H1 (cell line): ENCODE measurements at regions not wholly inside any gene's neighbourhood (a gene's known extent, or its start where the extent isn't known, plus 50 kb on each side); places are given as distances from the start of the nearest gene placed in this dataset.

Experiments used
- CTCF ChIA-PET: fragments of 300-600 bp; sonication (Branson Sonifier 250); formaldehyde crosslinking; loops from one replicate; lab custom pipeline; 2021; ENCODE audit not compliant: partially characterized antibody; lab: Charles Lee
- POLR2A ChIA-PET: fragments of 300-600 bp; sonication (Branson Sonifier 250); formaldehyde crosslinking; loops from one replicate; lab custom pipeline; 2021; ENCODE audit warnings: inconsistent platforms; ENCODE audit not compliant: partially characterized antibody; lab: Charles Lee
- DNase-seq, 2 experiments: peaks; one replicate each; pipeline versions ENCODE4 v3.0.0 to v3.0.0-alpha.2; 2010 to 2022; ENCODE audit warnings: low spot score in 2 of 2, low read depth in 1 of 2, mixed read lengths in 1 of 2
- FAIRE-seq: peaks from 2 replicates; lab custom pipeline; 2011; peaks lifted over from hg19 to GRCh38; lab: Jason Lieb, UNC
- H2AFZ ChIP-seq: 2 replicates; pipeline ENCODE4 v1.8.1; 2012; ENCODE audit warnings: low read length, inconsistent platforms
- H2AK5ac ChIP-seq: 2 replicates; pipeline ENCODE4 v1.6.1; 2013; ENCODE audit warnings: low read depth, low read length
- H2BK120ac ChIP-seq: replicated peaks from 2 replicates; pipeline ENCODE3; 2013; ENCODE audit warnings: low read depth, low read length, inconsistent platforms
- H2BK12ac ChIP-seq: 2 replicates; pipeline ENCODE4 v1.6.1; 2013; ENCODE audit warnings: low read depth, low read length
- H2BK15ac ChIP-seq: 2 replicates; pipeline ENCODE4 v1.6.1; 2013; ENCODE audit warnings: low read length
- H2BK20ac ChIP-seq: 2 replicates; pipeline ENCODE4 v1.6.1; 2013; ENCODE audit warnings: low read length
- H2BK5ac ChIP-seq: 2 replicates; pipeline ENCODE4 v1.6.1; 2013; ENCODE audit warnings: low read depth, low read length
- H3K14ac ChIP-seq: 2 replicates; pipeline ENCODE4 v1.6.1; 2013; ENCODE audit warnings: inconsistent platforms; ENCODE audit not compliant: insufficient read length
- H3K18ac ChIP-seq: 2 replicates; pipeline ENCODE4 v1.6.1; 2013; ENCODE audit warnings: low read length; ENCODE audit errors: extremely low read depth
- H3K23ac ChIP-seq: 2 replicates; pipeline ENCODE4 v1.6.1; 2013; ENCODE audit warnings: inconsistent platforms; ENCODE audit not compliant: insufficient read length
- H3K23me2 ChIP-seq: 2 replicates; pipeline ENCODE4 v1.6.1; 2013; ENCODE audit warnings: low read depth, low read length
- H3K27ac ChIP-seq: 2 replicates; pipeline ENCODE4 v1.6.1; 2011; ENCODE audit warnings: low read depth, low read length, inconsistent platforms
- H3K27me3 ChIP-seq, 4 experiments: replicated peaks in 1 of 4; 1 replicate in 1 of 4; 2 replicates in 3 of 4; pipeline versions ENCODE4 v1.6.1 to v1.8.1; 2011 to 2013; ENCODE audit warnings: low read length in 3 of 4, mild to moderate bottlenecking in 3 of 4, inconsistent platforms in 2 of 4, mixed read lengths in 2 of 4, moderate library complexity in 1 of 4; ENCODE audit not compliant: control insufficient read depth in 3 of 4, insufficient read depth in 3 of 4; ENCODE audit errors: extremely low read depth in 1 of 4
- H3K36me3 ChIP-seq, 4 experiments: 2 replicates each; pipeline versions ENCODE4 v1.6.1 to v1.8.1; 2011 to 2013; ENCODE audit warnings: mild to moderate bottlenecking in 4 of 4, low read length in 3 of 4, moderate library complexity in 2 of 4, control low read depth in 1 of 4, inconsistent platforms in 1 of 4; ENCODE audit not compliant: insufficient read depth in 4 of 4, control insufficient read depth in 2 of 4
- H3K4ac ChIP-seq: replicated peaks from 2 replicates; pipeline ENCODE3; 2013; ENCODE audit warnings: low read length, low read depth, mixed read lengths, inconsistent platforms; ENCODE audit not compliant: insufficient read length
- H3K4me1 ChIP-seq, 4 experiments: replicated peaks in 1 of 4; 1 replicate in 1 of 4; 2 replicates in 3 of 4; pipeline versions ENCODE4 v1.6.1 to v1.8.1; 2011 to 2013; ENCODE audit warnings: low read length in 3 of 4, inconsistent platforms in 2 of 4, mixed read lengths in 1 of 4; ENCODE audit not compliant: insufficient read depth in 4 of 4, control insufficient read depth in 3 of 4
- H3K4me2 ChIP-seq, 2 experiments: 2 replicates each; pipeline versions ENCODE4 v1.6.1 to v1.8.1; 2011 to 2013; ENCODE audit warnings: low read depth in 2 of 2, low read length in 2 of 2, control low read depth in 1 of 2, inconsistent platforms in 1 of 2, mild to moderate bottlenecking in 1 of 2; ENCODE audit not compliant: insufficient read depth in 1 of 2
- H3K4me3 ChIP-seq, 4 experiments: fragments of 200-600, 300-600 bp in 1 of 4; sonication (generic), shearing (Covaris generic), sonication (Bioruptor Twin) in 1 of 4; 2 replicates each; pipeline versions ENCODE4 v1.5.1 to v1.8.1; 2011 to 2016; ENCODE audit warnings: low read length in 4 of 4, low read depth in 3 of 4, control low read depth in 2 of 4, inconsistent platforms in 2 of 4, mild to moderate bottlenecking in 2 of 4, mixed read lengths in 1 of 4, moderate library complexity in 1 of 4; ENCODE audit not compliant: insufficient read depth in 2 of 4; ENCODE audit errors: extremely low read depth in 1 of 4
- H3K56ac ChIP-seq: replicated peaks from 2 replicates; pipeline ENCODE3; 2013; ENCODE audit warnings: low read depth, mild to moderate bottlenecking, mixed read lengths, low read length, inconsistent platforms; ENCODE audit not compliant: insufficient read length
- H3K79me1 ChIP-seq: 2 replicates; pipeline ENCODE4 v1.6.1; 2013; ENCODE audit warnings: low read depth, low read length, control low read depth
- H3K79me2 ChIP-seq, 2 experiments: 2 replicates each; pipeline versions ENCODE4 v1.6.1 to v1.8.1; 2012 to 2013; ENCODE audit warnings: low read length in 2 of 2, mild to moderate bottlenecking in 2 of 2, inconsistent platforms in 1 of 2; ENCODE audit not compliant: insufficient read depth in 2 of 2, control insufficient read depth in 1 of 2
- H3K9ac ChIP-seq, 4 experiments: replicated peaks in 1 of 4; 1 replicate in 1 of 4; 2 replicates in 3 of 4; pipeline versions ENCODE4 v1.6.1 to v1.8.1; 2011 to 2013; ENCODE audit warnings: low read depth in 3 of 4, low read length in 3 of 4, control low read depth in 2 of 4, mild to moderate bottlenecking in 2 of 4, moderate library complexity in 2 of 4, inconsistent platforms in 1 of 4; ENCODE audit errors: extremely low read depth in 1 of 4
- H3K9me3 ChIP-seq, 2 experiments: 2 replicates each; pipeline versions ENCODE4 v1.6.1 to v1.8.1; 2012 to 2013; ENCODE audit warnings: mild to moderate bottlenecking in 2 of 2, moderate library complexity in 2 of 2, control low read depth in 1 of 2, inconsistent platforms in 1 of 2, low read depth in 1 of 2, low read length in 1 of 2, mixed read lengths in 1 of 2; ENCODE audit not compliant: insufficient read depth in 2 of 2
- H4K20me1 ChIP-seq, 2 experiments: replicated peaks in 1 of 2; 2 replicates each; pipeline versions ENCODE3 to v1.8.1; 2011 to 2013; ENCODE audit warnings: inconsistent platforms in 2 of 2, low read length in 2 of 2, mild to moderate bottlenecking in 1 of 2; ENCODE audit not compliant: insufficient read depth in 2 of 2, control insufficient read depth in 1 of 2
- H4K5ac ChIP-seq: 2 replicates; pipeline ENCODE4 v1.6.1; 2013; ENCODE audit warnings: low read length, low read depth, mixed read lengths, inconsistent platforms; ENCODE audit not compliant: insufficient read length
- H4K8ac ChIP-seq: 2 replicates; pipeline ENCODE4 v1.8.0; 2013; ENCODE audit warnings: mild to moderate bottlenecking, moderate library complexity, low read length, inconsistent platforms; ENCODE audit not compliant: insufficient read depth; ENCODE audit errors: extremely low read depth
- H4K91ac ChIP-seq: replicated peaks from 2 replicates; pipeline ENCODE3; 2013; ENCODE audit warnings: low read length, mixed read lengths, inconsistent platforms; ENCODE audit not compliant: insufficient read length
- CBX5 ChIP-seq: fragments of 300-800, 300-1000 bp; sonication (generic); IDR thresholded peaks from 2 replicates; pipeline ENCODE4 v1.7.1; 2016; ENCODE audit warnings: antibody characterized with exemption, low read length, low read depth
- CBX8 ChIP-seq: fragments of 300-800, 300-1000 bp; sonication (generic); IDR thresholded peaks from 2 replicates; pipeline ENCODE4 v1.7.1; 2016; ENCODE audit warnings: low read depth, low read length, borderline replicate concordance
- CEBPB ChIP-seq: IDR thresholded peaks from 2 replicates; pipeline ENCODE4 v1.6.1; 2012; ENCODE audit warnings: low read depth, low read length
- CHD1 ChIP-seq: IDR thresholded peaks from 2 replicates; pipeline ENCODE4 v1.6.1; 2012; ENCODE audit warnings: low read depth, low read length, improper control_type of control experiment
- EZH2 ChIP-seq: fragments of 200-600 bp; sonication (generic); IDR thresholded peaks from 2 replicates; pipeline ENCODE4 v1.7.1; 2012; ENCODE audit warnings: low read depth, mild to moderate bottlenecking, moderate library complexity, low read length, inconsistent platforms; ENCODE audit not compliant: severe bottlenecking
- FOSL1 ChIP-seq: IDR thresholded peaks from 2 replicates; pipeline ENCODE4 v1.6.1; 2011; ENCODE audit warnings: mild to moderate bottlenecking, low read depth, low read length, moderate library complexity; ENCODE audit not compliant: insufficient read depth
- HDAC2 ChIP-seq, 2 experiments: fragments of 300-600 bp in 1 of 2; sonication (generic) in 1 of 2; IDR thresholded peaks; 2 replicates each; pipeline ENCODE4 v1.6.1; 2011 to 2012; ENCODE audit warnings: low read depth in 2 of 2, low read length in 2 of 2, mild to moderate bottlenecking in 2 of 2, moderate library complexity in 2 of 2, borderline replicate concordance in 1 of 2, inconsistent platforms in 1 of 2
- JUN ChIP-seq: IDR thresholded peaks from 2 replicates; pipeline ENCODE4 v1.6.1; 2011; ENCODE audit warnings: low read depth, mild to moderate bottlenecking, improper control_type of control experiment, low read length
- MAFK ChIP-seq: IDR thresholded peaks from 2 replicates; pipeline ENCODE4 v1.6.1; 2012; ENCODE audit warnings: low read depth, mild to moderate bottlenecking, improper control_type of control experiment, low read length
- NANOG ChIP-seq: IDR thresholded peaks from 2 replicates; pipeline ENCODE4 v1.6.1; 2011; ENCODE audit warnings: low read length, low read depth, mild to moderate bottlenecking, inconsistent platforms; ENCODE audit not compliant: insufficient read depth, poor library complexity, severe bottlenecking
- RBBP5 ChIP-seq: IDR thresholded peaks from 2 replicates; pipeline ENCODE4 v1.7.1; 2012; ENCODE audit warnings: low read depth, mild to moderate bottlenecking, inconsistent platforms, low read length, moderate library complexity, borderline replicate concordance
- SP2 ChIP-seq: IDR thresholded peaks from 2 replicates; pipeline ENCODE4 v1.6.1; 2012; ENCODE audit warnings: mild to moderate bottlenecking, low read length, inconsistent platforms
- WGBS, 2 experiments: shearing (Covaris generic) in 1 of 2; methylation state at CpG; one replicate each; pipeline versions ENCODE4 v1.1.6 to v1.1.7; 2013 to 2015; ENCODE audit warnings: low lambda C conversion rate in 2 of 2, mixed read lengths in 2 of 2, inconsistent platforms in 1 of 2, low coverage in 1 of 2, missing lambda C conversion rate in 1 of 2; ENCODE audit not compliant: insufficient replicate concordance in 2 of 2, insufficient coverage in 1 of 2, insufficient read length in 1 of 2; ENCODE audit errors: extremely low coverage in 1 of 2, missing lambda C conversion rate in 1 of 2; 5-methylcytosine and 5-hydroxymethylcytosine counted together
- TF ChIP-seq, protein P1 (sequence below): IDR thresholded peaks from 2 replicates; pipeline ENCODE4 v1.6.1; 2012; ENCODE audit warnings: low read length, inconsistent platforms

- no peak overlapping the region for H3K27ac ChIP-seq
- H4K8ac ChIP-seq, result no peak overlapping the region
- H3K9ac ChIP-seq, result no peak overlapping the region
- H4K20me1 ChIP-seq, result no peaks in the 10 kb centered on the region
- H4K91ac ChIP-seq, result no peak overlapping the region
- H3K14ac ChIP-seq, result no peak overlapping the region
- H2BK15ac ChIP-seq, result no peak overlapping the region
- H3K27me3 ChIP-seq, result no peaks in the 10 kb centered on the region; a peak in 1 of 7 replicates
- H2BK12ac ChIP-seq, result no peak overlapping the region
- H3K56ac ChIP-seq, result no peak overlapping the region
- WGBS, 2 experiments, result 87% methylated on average over 4 of the region's 4 CpGs; no CpG with 5 or more reads in 1 of the 2 experiments
- no peak overlapping the region for H2BK20ac ChIP-seq
- DNase-seq (no peak), FAIRE-seq (no peak)
- H2AFZ ChIP-seq, result no peak overlapping the region
- no peak overlapping the region for H3K18ac ChIP-seq
- no peak overlapping the region for H3K4ac ChIP-seq
- ChIA-PET CTCF (interaction anchor here (0.8 to 1.5 kb wide), 4 partner anchors 15 to 152 kb away, joined by 3 to 4 read pairs (median 3); no protein-coding TSS in a partner anchor), POLR2A (no interaction called here)
- H3K4me3 ChIP-seq, result no peak overlapping the region
- no peak for TF ChIP-seq JUN
- TF ChIP-seq EZH2, result no peak
- TF ChIP-seq FOSL1, result no peak
- TF ChIP-seq MAFK, result no peak
- no peak for TF ChIP-seq CBX5
- no peak for TF ChIP-seq SP2
- no peak for TF ChIP-seq CBX8
- TF ChIP-seq, protein P1, sequence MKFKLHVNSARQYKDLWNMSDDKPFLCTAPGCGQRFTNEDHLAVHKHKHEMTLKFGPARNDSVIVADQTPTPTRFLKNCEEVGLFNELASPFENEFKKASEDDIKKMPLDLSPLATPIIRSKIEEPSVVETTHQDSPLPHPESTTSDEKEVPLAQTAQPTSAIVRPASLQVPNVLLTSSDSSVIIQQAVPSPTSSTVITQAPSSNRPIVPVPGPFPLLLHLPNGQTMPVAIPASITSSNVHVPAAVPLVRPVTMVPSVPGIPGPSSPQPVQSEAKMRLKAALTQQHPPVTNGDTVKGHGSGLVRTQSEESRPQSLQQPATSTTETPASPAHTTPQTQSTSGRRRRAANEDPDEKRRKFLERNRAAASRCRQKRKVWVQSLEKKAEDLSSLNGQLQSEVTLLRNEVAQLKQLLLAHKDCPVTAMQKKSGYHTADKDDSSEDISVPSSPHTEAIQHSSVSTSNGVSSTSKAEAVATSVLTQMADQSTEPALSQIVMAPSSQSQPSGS, result no peak
- TF ChIP-seq CEBPB, result no peak
- no peak for TF ChIP-seq CHD1
- TF ChIP-seq HDAC2 (IDR thresholded peaks at IDR 0.05; ENCODE audit: borderline replicate concordance in 1 of 2, low read depth in 2 of 2, low read length in 2 of 2), result no peak
- TF ChIP-seq NANOG, result no peak
- no peak for TF ChIP-seq RBBP5
- no peaks in the 10 kb centered on the region for H3K36me3 ChIP-seq
- no peak overlapping the region for H3K23ac ChIP-seq
- no peaks in the 10 kb centered on the region for H3K23me2 ChIP-seq
- H3K79me2 ChIP-seq, result no peaks in the 10 kb centered on the region
- no peaks in the 10 kb centered on the region for H3K9me3 ChIP-seq
- no peak overlapping the region for H2BK5ac ChIP-seq
- H2AK5ac ChIP-seq, result no peak overlapping the region
- H3K79me1 ChIP-seq, result no peaks in the 10 kb centered on the region
- no peak overlapping the region for H3K4me2 ChIP-seq
- no peak overlapping the region for H2BK120ac ChIP-seq
- no peak overlapping the region for H4K5ac ChIP-seq
- H3K4me1 ChIP-seq, result no peaks in the 10 kb centered on the region
Observed at GRCh38 chr10:93182049-93182327, 108.3 kb downstream of the CYP26A1 start.
